Liver (tissue), 3 donors: ENCODE measurements at regions not wholly inside any gene's neighbourhood (a gene's known extent, or its start where the extent isn't known, plus 50 kb on each side); places are given as distances from the start of the nearest gene placed in this dataset.

ENCODE experiments used
- CTCF ChIP-seq: fragments of 150-350 bp; IDR thresholded peaks from 2 replicates; pipeline ENCODE4 v1.5.1; 2017; ENCODE audit warnings: improper control_type of control experiment, low read depth, low read length; ENCODE audit not compliant: missing input control
- HNF4A ChIP-seq, 2 donors: conservative IDR thresholded peaks; 2 replicates each; pipeline ENCODE4 v1.6.1; 2016; ENCODE audit warnings: antibody characterized with exemption in 2 of 2, mild to moderate bottlenecking in 2 of 2
- NR2F2 ChIP-seq: IDR thresholded peaks from 2 replicates; pipeline ENCODE4 v1.6.1; 2016; ENCODE audit warnings: antibody characterized with exemption
- SP1 ChIP-seq: IDR thresholded peaks from 2 replicates; pipeline ENCODE4 v1.6.1; 2018; ENCODE audit warnings: antibody characterized with exemption, mild to moderate bottlenecking
- TAF1 ChIP-seq: conservative IDR thresholded peaks from 2 replicates; pipeline ENCODE4 v1.6.1; 2016; ENCODE audit warnings: antibody characterized with exemption, mild to moderate bottlenecking
- donor health status: healthy.
- donor health status: healthy.

- TF ChIP-seq SP1 (no peak), CTCF (no peak), TAF1 (no peak), NR2F2 (no peak), HNF4A (conservative IDR thresholded peaks at IDR 0.05) (no peak)
Observed at GRCh38 chr2:106292627-106293026, 98.5 kb upstream of the UXS1 start.
